Panc1 (cell line): ENCODE measurements at regions not wholly inside any gene's neighbourhood (a gene's known extent, or its start where the extent isn't known, plus 50 kb on each side); places are given as distances from the start of the nearest gene placed in this dataset.

Experiments used
- ATAC-seq: fragments of 200-7000 bp; cut with Tn5 transposase; 2 replicates; pipeline ENCODE4 v1.9.1; 2020; ENCODE audit warnings: mild to moderate bottlenecking, moderate library complexity
- BruUV-seq: library from RNA; stranded (reverse); fragments of 400-500 nt; replicated peaks from 2 replicates; lab custom pipeline; 2021; lab: Mats Ljungman, UMichigan
- CTCF ChIA-PET: fragments of 300-600 bp; sonication (Branson Sonifier 250); formaldehyde crosslinking; loops from one replicate; lab custom pipeline; 2022; ENCODE audit warnings: antibody characterized with exemption; lab: Charles Lee
- POLR2A ChIA-PET: fragments of 300-600 bp; sonication (Branson Sonifier 250); formaldehyde crosslinking; loops from one replicate; lab custom pipeline; 2022; ENCODE audit warnings: antibody characterized with exemption; lab: Charles Lee
- DNase-seq: peaks from one replicate; pipeline ENCODE4 v3.0.0-alpha.2; 2010; ENCODE audit warnings: low read depth, low spot score
- H3K27ac ChIP-seq: 2 replicates; pipeline ENCODE4 v1.5.1; 2011; ENCODE audit warnings: mild to moderate bottlenecking, low read length, inconsistent platforms
- H3K27me3 ChIP-seq: fragments of 200-500 bp; sonication (Bioruptor generic); 2 replicates; pipeline ENCODE4 v1.6.0; 2014; ENCODE audit warnings: low read length, inconsistent platforms; ENCODE audit not compliant: control insufficient read depth, insufficient read depth
- H3K36me3 ChIP-seq: fragments of 200-500 bp; sonication (Bioruptor generic); 2 replicates; pipeline ENCODE4 v1.5.1; 2014; ENCODE audit warnings: inconsistent platforms, mild to moderate bottlenecking, low read length, moderate library complexity; ENCODE audit not compliant: control insufficient read depth, insufficient read depth
- H3K4me1 ChIP-seq: 2 replicates; pipeline ENCODE4 v1.5.1; 2011; ENCODE audit warnings: inconsistent platforms, mild to moderate bottlenecking, low read length, moderate library complexity; ENCODE audit not compliant: control insufficient read depth, insufficient read depth
- H3K4me3 ChIP-seq, 2 experiments: 2 replicates each; pipeline ENCODE4 v1.5.1; 2011 to 2012; ENCODE audit warnings: low read depth in 2 of 2, low read length in 2 of 2, mild to moderate bottlenecking in 2 of 2, inconsistent platforms in 1 of 2, moderate library complexity in 1 of 2
- H3K9me3 ChIP-seq: fragments of 200-500 bp; sonication (Bioruptor generic); 2 replicates; pipeline ENCODE4 v1.5.1; 2014; ENCODE audit warnings: low read depth, mild to moderate bottlenecking, inconsistent platforms, low read length, moderate library complexity; ENCODE audit not compliant: control insufficient read depth, insufficient read depth
- POLR2AphosphoS5 ChIP-seq: IDR thresholded peaks from 2 replicates; pipeline ENCODE4 v1.6.1; 2012; ENCODE audit warnings: mild to moderate bottlenecking, low read depth, low read length, moderate library complexity
- SIN3A ChIP-seq: IDR thresholded peaks from 2 replicates; pipeline ENCODE4 v1.6.1; 2012; ENCODE audit warnings: low read depth, mild to moderate bottlenecking, low read length, moderate library complexity, borderline replicate concordance; ENCODE audit not compliant: insufficient read depth
- TCF7L2 ChIP-seq: IDR thresholded peaks from 2 replicates; pipeline ENCODE4 v1.6.1; 2011; ENCODE audit warnings: mild to moderate bottlenecking, low read depth, low read length, inconsistent platforms
- in situ Hi-C: cut with HindIII; loops from 2 replicates; pipeline ENCODE4 v1.10.0; 2016; ENCODE audit warnings: low sequenced_read_pairs, low pct_unique_long_range_greater_than_20kb
- intact Hi-C: fragments of 100-400 bp; cut with micrococcal nuclease; formaldehyde crosslinking; loops from one replicate; pipeline ENCODE4 v1.10.0; 2022; ENCODE audit not compliant: unreplicated experiment
- TF ChIP-seq, protein P1 (sequence below), 2 experiments: IDR thresholded peaks; 2 replicates each; pipeline ENCODE4 v1.6.1; 2011 to 2012; ENCODE audit warnings: low read depth in 2 of 2, control low read depth in 1 of 2, low read length in 1 of 2, mild to moderate bottlenecking in 1 of 2, moderate library complexity in 1 of 2; ENCODE audit not compliant: insufficient read depth in 1 of 2
- TF ChIP-seq, protein P2 (sequence below): fragments of 450-650 bp; IDR thresholded peaks from 2 replicates; pipeline ENCODE4 v1.5.1; 2017; ENCODE audit warnings: mild to moderate bottlenecking

DNA sequence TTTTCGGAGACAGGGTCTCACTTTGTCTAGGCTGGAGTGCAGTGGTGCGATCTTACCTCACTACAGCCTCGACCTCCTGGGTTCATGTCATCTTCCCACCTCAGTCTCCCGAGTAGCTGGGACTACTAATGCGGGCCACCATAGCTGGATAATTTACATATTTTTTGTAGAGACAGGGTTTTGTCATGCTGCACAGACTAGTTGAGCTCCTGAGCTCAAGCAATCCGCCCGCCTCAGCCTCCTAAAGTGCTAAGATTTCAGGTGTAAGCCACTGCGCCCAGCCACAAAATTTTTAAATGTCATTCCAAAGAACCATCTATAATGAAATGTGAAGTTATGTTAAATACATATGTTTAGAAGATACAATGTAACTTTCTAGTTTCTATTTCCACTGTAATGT, 4747.7 kb upstream of the OR11H1 start:
- H3K27me3 ChIP-seq = no peaks in the 10 kb centered on the region
- in situ Hi-C loops = no loop called here
- H3K4me1 ChIP-seq = no peaks in the 10 kb centered on the region
- no peak for ATAC-seq
- BruUV-seq = no TSS peak
- intact Hi-C loops = no loop called here
- H3K27ac ChIP-seq = no peak overlapping the region
- H3K9me3 ChIP-seq = no peaks in the 10 kb centered on the region
- ChIA-PET CTCF (no interaction called here), POLR2A (no interaction called here)
- H3K4me3 ChIP-seq = no peak overlapping the region
- DNase-seq = no peak
- TF ChIP-seq TCF7L2 = no peak
- TF ChIP-seq SIN3A = no peak
- TF ChIP-seq, protein P1, sequence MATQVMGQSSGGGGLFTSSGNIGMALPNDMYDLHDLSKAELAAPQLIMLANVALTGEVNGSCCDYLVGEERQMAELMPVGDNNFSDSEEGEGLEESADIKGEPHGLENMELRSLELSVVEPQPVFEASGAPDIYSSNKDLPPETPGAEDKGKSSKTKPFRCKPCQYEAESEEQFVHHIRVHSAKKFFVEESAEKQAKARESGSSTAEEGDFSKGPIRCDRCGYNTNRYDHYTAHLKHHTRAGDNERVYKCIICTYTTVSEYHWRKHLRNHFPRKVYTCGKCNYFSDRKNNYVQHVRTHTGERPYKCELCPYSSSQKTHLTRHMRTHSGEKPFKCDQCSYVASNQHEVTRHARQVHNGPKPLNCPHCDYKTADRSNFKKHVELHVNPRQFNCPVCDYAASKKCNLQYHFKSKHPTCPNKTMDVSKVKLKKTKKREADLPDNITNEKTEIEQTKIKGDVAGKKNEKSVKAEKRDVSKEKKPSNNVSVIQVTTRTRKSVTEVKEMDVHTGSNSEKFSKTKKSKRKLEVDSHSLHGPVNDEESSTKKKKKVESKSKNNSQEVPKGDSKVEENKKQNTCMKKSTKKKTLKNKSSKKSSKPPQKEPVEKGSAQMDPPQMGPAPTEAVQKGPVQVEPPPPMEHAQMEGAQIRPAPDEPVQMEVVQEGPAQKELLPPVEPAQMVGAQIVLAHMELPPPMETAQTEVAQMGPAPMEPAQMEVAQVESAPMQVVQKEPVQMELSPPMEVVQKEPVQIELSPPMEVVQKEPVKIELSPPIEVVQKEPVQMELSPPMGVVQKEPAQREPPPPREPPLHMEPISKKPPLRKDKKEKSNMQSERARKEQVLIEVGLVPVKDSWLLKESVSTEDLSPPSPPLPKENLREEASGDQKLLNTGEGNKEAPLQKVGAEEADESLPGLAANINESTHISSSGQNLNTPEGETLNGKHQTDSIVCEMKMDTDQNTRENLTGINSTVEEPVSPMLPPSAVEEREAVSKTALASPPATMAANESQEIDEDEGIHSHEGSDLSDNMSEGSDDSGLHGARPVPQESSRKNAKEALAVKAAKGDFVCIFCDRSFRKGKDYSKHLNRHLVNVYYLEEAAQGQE (IDR thresholded peaks at IDR 0.05; ENCODE audit: insufficient read depth in 1 of 2, low read depth in 2 of 2, low read length in 1 of 2) = no peak
- TF ChIP-seq, protein P2, sequence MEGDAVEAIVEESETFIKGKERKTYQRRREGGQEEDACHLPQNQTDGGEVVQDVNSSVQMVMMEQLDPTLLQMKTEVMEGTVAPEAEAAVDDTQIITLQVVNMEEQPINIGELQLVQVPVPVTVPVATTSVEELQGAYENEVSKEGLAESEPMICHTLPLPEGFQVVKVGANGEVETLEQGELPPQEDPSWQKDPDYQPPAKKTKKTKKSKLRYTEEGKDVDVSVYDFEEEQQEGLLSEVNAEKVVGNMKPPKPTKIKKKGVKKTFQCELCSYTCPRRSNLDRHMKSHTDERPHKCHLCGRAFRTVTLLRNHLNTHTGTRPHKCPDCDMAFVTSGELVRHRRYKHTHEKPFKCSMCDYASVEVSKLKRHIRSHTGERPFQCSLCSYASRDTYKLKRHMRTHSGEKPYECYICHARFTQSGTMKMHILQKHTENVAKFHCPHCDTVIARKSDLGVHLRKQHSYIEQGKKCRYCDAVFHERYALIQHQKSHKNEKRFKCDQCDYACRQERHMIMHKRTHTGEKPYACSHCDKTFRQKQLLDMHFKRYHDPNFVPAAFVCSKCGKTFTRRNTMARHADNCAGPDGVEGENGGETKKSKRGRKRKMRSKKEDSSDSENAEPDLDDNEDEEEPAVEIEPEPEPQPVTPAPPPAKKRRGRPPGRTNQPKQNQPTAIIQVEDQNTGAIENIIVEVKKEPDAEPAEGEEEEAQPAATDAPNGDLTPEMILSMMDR = no peak
- TF ChIP-seq POLR2AphosphoS5 = no peak
- H3K36me3 ChIP-seq = no peaks in the 10 kb centered on the region

DNA sequence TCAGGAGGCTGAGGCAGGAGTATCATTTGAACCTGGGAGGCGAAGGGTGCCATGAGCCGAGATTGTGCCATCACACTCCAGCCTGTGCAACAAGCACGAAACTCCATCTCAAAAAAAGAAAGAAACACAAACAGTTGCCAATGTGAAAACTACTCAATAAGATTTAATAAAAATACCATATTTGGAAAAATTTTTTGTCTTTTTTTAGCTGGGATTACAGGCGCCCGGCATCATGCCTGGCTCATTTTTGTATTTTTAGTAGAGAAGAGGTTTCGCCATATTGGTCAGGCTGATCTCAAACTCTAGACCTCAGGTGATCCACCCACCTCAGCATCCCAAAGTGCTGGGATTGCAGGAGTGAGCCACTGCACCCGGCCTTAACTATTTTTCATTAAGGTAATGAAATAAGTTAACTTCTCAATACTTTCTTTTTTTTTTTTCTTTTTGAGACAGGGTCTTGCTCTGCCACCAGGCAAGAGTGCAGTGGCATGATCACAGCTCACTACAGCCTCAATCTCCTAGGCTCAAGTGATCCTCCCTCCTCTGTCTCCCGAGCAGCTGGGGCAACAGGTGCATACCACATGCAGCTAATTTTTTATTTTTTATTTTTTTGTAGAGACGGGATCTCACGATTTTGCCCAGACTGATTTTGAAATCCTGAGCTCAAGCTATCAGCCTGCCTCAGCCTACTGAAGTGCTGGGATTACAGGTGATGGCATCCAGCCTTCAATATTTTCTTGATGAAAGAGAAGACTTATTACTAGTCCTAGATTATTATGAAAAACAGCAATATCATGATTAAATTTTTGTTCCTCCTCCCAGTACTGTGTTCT, 4746.2 kb upstream of the OR11H1 start:
- Histone ChIP-seq H3K9me3 (no peaks in the 10 kb centered on the region), H3K4me1 (no peaks in the 10 kb centered on the region), H3K4me3 (no peak overlapping the region), H3K27ac (no peak overlapping the region), H3K36me3 (no peaks in the 10 kb centered on the region), H3K27me3 (no peaks in the 10 kb centered on the region)
- BruUV-seq = no TSS peak
- no peak for DNase-seq
- intact Hi-C loops (no loop called here), in situ Hi-C loops (no loop called here)
- ChIA-PET POLR2A (no interaction called here), CTCF (no interaction called here)
- no peak for ATAC-seq
- TF ChIP-seq TCF7L2 (no peak), SIN3A (no peak), POLR2AphosphoS5 (no peak)
- TF ChIP-seq, protein P1 (IDR thresholded peaks at IDR 0.05; ENCODE audit: insufficient read depth in 1 of 2, low read depth in 2 of 2, low read length in 1 of 2) = no peak
- TF ChIP-seq, protein P2 = no peak
